Nucleus accumbens (tissue), 56 donors: ENCODE measurements at regions not wholly inside any gene's neighbourhood (a gene's known extent, or its start where the extent isn't known, plus 50 kb on each side); places are given as distances from the start of the nearest gene placed in this dataset.
"Not testable (repeated sequence)": the region's sequence is repeated elsewhere in the genome, so short reads cannot be mapped to it uniquely, and the experiment has no call there.

Experiments used
- DNase-seq, 56 donors: peaks; one replicate each; lab custom pipeline; 2025; lab: John Stamatoyannopoulos, UW

GRCh38 chr5:86671536-86671935 is 53.8 kb downstream of the COX7C start:
- no peak for DNase-seq

- DNase-seq, result no peak
Observed at GRCh38 chr5:86674069-86674468, 56.3 kb downstream of the COX7C start.

GRCh38 chr5:86675311-86675710 is 57.6 kb downstream of the COX7C start:
- DNase-seq, result peak in 1 of 56 donors; percentile 7

GRCh38 chr5:86679529-86679928 is 61.8 kb downstream of the COX7C start:
- DNase-seq, result peak in 10 of 56 donors; percentile 0 to 41 (median 5)

- no peak for DNase-seq
Observed at GRCh38 chr5:86679949-86680348, 62.2 kb downstream of the COX7C start.

- DNase-seq, result no peak
Observed at GRCh38 chr5:86684222-86684621, 66.5 kb downstream of the COX7C start.

- DNase-seq, result no peak
Observed at GRCh38 chr5:86686046-86686445, 68.3 kb downstream of the COX7C start.

- no peak for DNase-seq
Observed at GRCh38 chr5:86688406-86688805, 70.7 kb downstream of the COX7C start.

- no peak for DNase-seq
Observed at GRCh38 chr5:86689103-86689729, 71.5 kb downstream of the COX7C start.

- DNase-seq, result no peak
Observed at GRCh38 chr5:86709157-86709881, 91.6 kb downstream of the COX7C start.

- DNase-seq, result no peak
Observed at GRCh38 chr5:86716121-86716520, 98.4 kb downstream of the COX7C start.

- not testable (repeated sequence) for DNase-seq
Observed at GRCh38 chr5:86731319-86732117, 113.8 kb downstream of the COX7C start.

- DNase-seq, result no peak
Observed at GRCh38 chr5:86735370-86735769, 117.6 kb downstream of the COX7C start.

- no peak for DNase-seq
Observed at GRCh38 chr5:86737579-86737978, 119.8 kb downstream of the COX7C start.

GRCh38 chr5:86748538-86749105 is 130.9 kb downstream of the COX7C start:
- DNase-seq, result no peak

- no peak for DNase-seq
Observed at GRCh38 chr5:86749841-86750240, 132.1 kb downstream of the COX7C start.

- no peak for DNase-seq
Observed at GRCh38 chr5:86756839-86757238, 139.1 kb downstream of the COX7C start.

GRCh38 chr5:86757824-86758223 is 140.1 kb downstream of the COX7C start:
- no peak for DNase-seq

GRCh38 chr5:86760661-86761060 is 142.9 kb downstream of the COX7C start:
- no peak for DNase-seq

- DNase-seq, result no peak
Observed at GRCh38 chr5:86763929-86764328, 146.2 kb downstream of the COX7C start.
